ENCODE measurements at regions not wholly inside any gene's neighbourhood (a gene's known extent, or its start where the extent isn't known, plus 50 kb on each side); places are given as distances from the start of the nearest gene placed in this dataset.

- TF ChIP-seq EZH2 (IDR thresholded peaks at IDR 0.05; ENCODE audit: borderline replicate concordance, low read depth, low read length, severe bottlenecking), result no peak
- no peak for TF ChIP-seq CTCF (IDR thresholded peaks at IDR 0.05; ENCODE audit: extremely low read depth in 1 of 2, insufficient read depth in 1 of 2, low read depth in 1 of 2, low read length in 2 of 2)
- no peak for TF ChIP-seq POLR2AphosphoS5 (IDR thresholded peaks at IDR 0.05; ENCODE audit: insufficient read depth, low read depth, low read length)
- TF ChIP-seq POLR2A (IDR thresholded peaks at IDR 0.05; ENCODE audit: low read depth, low read length), result no peak
- no peak for TF ChIP-seq FOS (IDR thresholded peaks at IDR 0.05; ENCODE audit: borderline replicate concordance, insufficient read depth, low read length)
Measured at GRCh38 chr16:9630985-9631384, 539.5 kb downstream of the HAPSTR1 start.
